HUES64 (cell line): ENCODE measurements at regions not wholly inside any gene's neighbourhood (a gene's known extent, or its start where the extent isn't known, plus 50 kb on each side); places are given as distances from the start of the nearest gene placed in this dataset.

Experiments used
- H3K27ac ChIP-seq: 2 replicates; pipeline ENCODE4 v1.7.0; 2013; ENCODE audit warnings: low read depth, low read length, inconsistent platforms
- H3K27me3 ChIP-seq: 2 replicates; pipeline ENCODE4 v1.6.1; 2013; ENCODE audit warnings: mild to moderate bottlenecking, low read length; ENCODE audit not compliant: insufficient read depth
- H3K36me3 ChIP-seq: 2 replicates; pipeline ENCODE4 v1.6.1; 2013; ENCODE audit warnings: mild to moderate bottlenecking, low read length; ENCODE audit not compliant: insufficient read depth
- H3K4me1 ChIP-seq: 2 replicates; pipeline ENCODE4 v1.6.1; 2013; ENCODE audit warnings: mild to moderate bottlenecking, low read length, moderate library complexity; ENCODE audit not compliant: insufficient read depth
- H3K4me3 ChIP-seq: 2 replicates; pipeline ENCODE4 v1.5.1; 2013; ENCODE audit warnings: mild to moderate bottlenecking, low read length, moderate library complexity
- H3K9ac ChIP-seq: 2 replicates; pipeline ENCODE4 v1.6.1; 2013; ENCODE audit warnings: mild to moderate bottlenecking, low read depth, low read length
- H3K9me3 ChIP-seq: 2 replicates; pipeline ENCODE4 v1.6.1; 2013; ENCODE audit warnings: low read depth, low read length; ENCODE audit not compliant: insufficient read depth
- WGBS: fragments of 150-250, 120-280 bp; methylation state at CpG from one replicate; pipeline ENCODE4 v1.1.7; 2013; ENCODE audit warnings: missing lambda C conversion rate; 5-methylcytosine and 5-hydroxymethylcytosine counted together

GRCh38 chr10:107481881-107482280, 317.4 kb upstream of the SORCS1 start:
- WGBS: 89% methylated on average over 7 of the region's 7 CpGs
- H3K36me3 ChIP-seq: no peaks in the 10 kb centered on the region
- no peak overlapping the region for H3K27ac ChIP-seq
- no peaks in the 10 kb centered on the region for H3K27me3 ChIP-seq
- H3K4me1 ChIP-seq: 0 out of 2 replicates have a peak, but pooled peaks cover 6% of the 10 kb centered on the region
- H3K9me3 ChIP-seq: no peaks in the 10 kb centered on the region
- H3K4me3 ChIP-seq: no peak overlapping the region
- H3K9ac ChIP-seq: no peak overlapping the region

- H3K4me3 ChIP-seq: no peak overlapping the region
- no peak overlapping the region for H3K27ac ChIP-seq
- 94% methylated on average over 6 of the region's 6 CpGs for WGBS
- no peak overlapping the region for H3K9ac ChIP-seq
- H3K36me3 ChIP-seq: no peaks in the 10 kb centered on the region
- H3K27me3 ChIP-seq: no peaks in the 10 kb centered on the region
- H3K9me3 ChIP-seq: no peaks in the 10 kb centered on the region
- 0 out of 2 replicates have a peak, but pooled peaks cover 6% of the 10 kb centered on the region for H3K4me1 ChIP-seq
These were observed 316.7 kb upstream of the SORCS1 start for GRCh38 chr10:107481224-107481623.

- no peaks in the 10 kb centered on the region for H3K9me3 ChIP-seq
- H3K27me3 ChIP-seq: no peaks in the 10 kb centered on the region
- H3K36me3 ChIP-seq: no peaks in the 10 kb centered on the region
- no peak overlapping the region for H3K4me3 ChIP-seq
- no peak overlapping the region for H3K9ac ChIP-seq
- H3K4me1 ChIP-seq: 0 out of 2 replicates have a peak, but pooled peaks cover 6% of the 10 kb centered on the region
- no peak overlapping the region for H3K27ac ChIP-seq
These were observed 316.3 kb upstream of the SORCS1 start for GRCh38 chr10:107480781-107481180.

- H3K4me3 ChIP-seq: no peak overlapping the region
- H3K4me1 ChIP-seq: 0 out of 2 replicates have a peak, but pooled peaks cover 6% of the 10 kb centered on the region
- no peaks in the 10 kb centered on the region for H3K36me3 ChIP-seq
- no peaks in the 10 kb centered on the region for H3K9me3 ChIP-seq
- H3K27ac ChIP-seq: no peak overlapping the region
- H3K27me3 ChIP-seq: no peaks in the 10 kb centered on the region
- no peak overlapping the region for H3K9ac ChIP-seq
These were observed 312.8 kb upstream of the SORCS1 start for GRCh38 chr10:107477266-107477665.

GRCh38 chr10:107476408-107476807, 311.9 kb upstream of the SORCS1 start:
- H3K27ac ChIP-seq: no peak overlapping the region
- no peaks in the 10 kb centered on the region for H3K36me3 ChIP-seq
- WGBS: 100% methylated on average over 2 of the region's 2 CpGs
- no peak overlapping the region for H3K4me3 ChIP-seq
- no peak overlapping the region for H3K9ac ChIP-seq
- no peaks in the 10 kb centered on the region for H3K27me3 ChIP-seq
- H3K4me1 ChIP-seq: 0 out of 2 replicates have a peak, but pooled peaks cover 6% of the 10 kb centered on the region
- H3K9me3 ChIP-seq: no peaks in the 10 kb centered on the region

GRCh38 chr10:107474650-107475049, 310.1 kb upstream of the SORCS1 start:
- H3K4me3 ChIP-seq: no peak overlapping the region
- H3K27me3 ChIP-seq: no peaks in the 10 kb centered on the region
- no peaks in the 10 kb centered on the region for H3K9me3 ChIP-seq
- no peaks in the 10 kb centered on the region for H3K36me3 ChIP-seq
- H3K4me1 ChIP-seq: no peaks in the 10 kb centered on the region
- no peak overlapping the region for H3K27ac ChIP-seq
- H3K9ac ChIP-seq: no peak overlapping the region
- WGBS: 100% methylated on average over 1 of the region's 1 CpG

- 92% methylated on average over 2 of the region's 2 CpGs for WGBS
- Histone ChIP-seq H3K4me1 (no peaks in the 10 kb centered on the region), H3K9me3 (no peaks in the 10 kb centered on the region)
These were observed 308.7 kb upstream of the SORCS1 start for GRCh38 chr10:107473225-107473624.

GRCh38 chr10:107471911-107472310, 307.4 kb upstream of the SORCS1 start:
- no peaks in the 10 kb centered on the region for H3K27me3 ChIP-seq
- no peak overlapping the region for H3K27ac ChIP-seq
- H3K36me3 ChIP-seq: no peaks in the 10 kb centered on the region
- H3K4me3 ChIP-seq: no peak overlapping the region
- H3K9me3 ChIP-seq: no peaks in the 10 kb centered on the region
- no CpG with 5 or more reads among the region's 2 CpGs for WGBS
- no peak overlapping the region for H3K9ac ChIP-seq
- H3K4me1 ChIP-seq: no peaks in the 10 kb centered on the region

More at GRCh38 chr10:107473225-107473624, 308.7 kb upstream of the SORCS1 start:
- Histone ChIP-seq H3K36me3 (no peaks in the 10 kb centered on the region), H3K4me3 (no peak overlapping the region), H3K27ac (no peak overlapping the region), H3K9ac (no peak overlapping the region), H3K27me3 (no peaks in the 10 kb centered on the region)

GRCh38 chr10:107453561-107453960, 289.1 kb upstream of the SORCS1 start:
- 100% methylated on average over 3 of the region's 4 CpGs for WGBS
- H3K36me3 ChIP-seq: no peaks in the 10 kb centered on the region

GRCh38 chr10:107451047-107451446, 286.5 kb upstream of the SORCS1 start:
- peaks cover 4% of the 10 kb centered on the region; the same call in 1 of the 2 replicates for H3K4me1 ChIP-seq
- no peaks in the 10 kb centered on the region for H3K36me3 ChIP-seq
- 94% methylated on average over 4 of the region's 4 CpGs for WGBS
- H3K27ac ChIP-seq: no peak overlapping the region
- no peaks in the 10 kb centered on the region for H3K27me3 ChIP-seq
- H3K9ac ChIP-seq: no peak overlapping the region
- H3K4me3 ChIP-seq: no peak overlapping the region
- no peaks in the 10 kb centered on the region for H3K9me3 ChIP-seq

More at GRCh38 chr10:107453561-107453960, 289.1 kb upstream of the SORCS1 start:
- Histone ChIP-seq H3K9me3 (no peaks in the 10 kb centered on the region), H3K9ac (no peak overlapping the region), H3K4me1 (peaks cover 4% of the 10 kb centered on the region; the same call in 1 of the 2 replicates), H3K4me3 (no peak overlapping the region), H3K27me3 (no peaks in the 10 kb centered on the region), H3K27ac (no peak overlapping the region)

GRCh38 chr10:107450056-107450455, 285.6 kb upstream of the SORCS1 start:
- 97% methylated on average over 5 of the region's 5 CpGs for WGBS
- H3K9ac ChIP-seq: no peak overlapping the region
- no peaks in the 10 kb centered on the region for H3K9me3 ChIP-seq
- H3K4me1 ChIP-seq: peaks cover 4% of the 10 kb centered on the region; the same call in 1 of the 2 replicates
- H3K27ac ChIP-seq: no peak overlapping the region
- H3K4me3 ChIP-seq: no peak overlapping the region
- no peaks in the 10 kb centered on the region for H3K27me3 ChIP-seq
- no peaks in the 10 kb centered on the region for H3K36me3 ChIP-seq

- 93% methylated on average over 3 of the region's 3 CpGs for WGBS
- H3K9me3 ChIP-seq: no peaks in the 10 kb centered on the region
These were observed 279.9 kb upstream of the SORCS1 start for GRCh38 chr10:107444443-107444842.

More at GRCh38 chr10:107444443-107444842, 279.9 kb upstream of the SORCS1 start:
- Histone ChIP-seq H3K36me3 (no peaks in the 10 kb centered on the region), H3K27me3 (no peaks in the 10 kb centered on the region), H3K27ac (no peak overlapping the region), H3K4me1 (no peaks in the 10 kb centered on the region), H3K4me3 (no peak overlapping the region), H3K9ac (no peak overlapping the region)
